ENCODE measurements at regions not wholly inside any gene's neighbourhood (a gene's known extent, or its start where the extent isn't known, plus 50 kb on each side); places are given as distances from the start of the nearest gene placed in this dataset.

DNA sequence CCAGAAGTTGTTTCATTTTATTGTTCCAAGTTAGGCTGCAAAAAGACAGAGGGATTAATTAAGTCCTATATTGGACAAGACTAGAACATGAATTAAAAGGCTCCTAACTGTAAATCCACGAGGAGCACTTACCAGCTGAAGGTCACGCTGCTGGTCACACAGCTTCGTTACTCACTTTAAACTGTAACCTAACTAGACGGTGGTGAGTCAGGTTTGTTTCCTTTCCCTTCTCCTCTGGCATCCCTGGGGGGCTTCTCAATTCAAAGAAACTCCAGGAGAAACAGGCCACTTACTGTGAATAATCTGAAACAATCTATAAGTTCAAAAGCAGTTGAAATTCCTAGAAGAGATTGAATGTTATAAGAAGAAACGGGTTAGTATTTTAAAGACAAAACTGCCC lies 331.4 kb downstream of the BCAT1 start:
- no peak overlapping the region for H3K4me3 Mint-ChIP-seq (ENCODE audit: unreplicated experiment)
- no peaks in the 10 kb centered on the region for H3K9me3 Mint-ChIP-seq (ENCODE audit: unreplicated experiment)
- no peaks in the 10 kb centered on the region for H3K27me3 Mint-ChIP-seq (ENCODE audit: unreplicated experiment)
- H3K4me1 Mint-ChIP-seq (ENCODE audit: unreplicated experiment): no peaks in the 10 kb centered on the region
- H3K36me3 Mint-ChIP-seq (ENCODE audit: low read depth, unreplicated experiment): no peaks in the 10 kb centered on the region
- no peak overlapping the region for H3K27ac Mint-ChIP-seq (ENCODE audit: unreplicated experiment)
- TF ChIP-seq CTCF (IDR thresholded peaks at IDR 0.05; ENCODE audit: unreplicated experiment): no peak
- DNase-seq (ENCODE audit: low spot score): no peak

- Mint-ChIP-seq H3K27me3 (ENCODE audit: unreplicated experiment) (no peaks in the 10 kb centered on the region), H3K9me3 (ENCODE audit: unreplicated experiment) (no peaks in the 10 kb centered on the region), H3K4me1 (ENCODE audit: unreplicated experiment) (no peaks in the 10 kb centered on the region), H3K36me3 (ENCODE audit: low read depth, unreplicated experiment) (no peaks in the 10 kb centered on the region), H3K27ac (ENCODE audit: unreplicated experiment) (no peak overlapping the region), H3K4me3 (ENCODE audit: unreplicated experiment) (no peak overlapping the region)
- DNase-seq (ENCODE audit: low spot score): no peak
- no peak for TF ChIP-seq CTCF (IDR thresholded peaks at IDR 0.05; ENCODE audit: unreplicated experiment)
Observed at GRCh38 chr12:24615967-24616411, 332.9 kb downstream of the BCAT1 start.

DNA sequence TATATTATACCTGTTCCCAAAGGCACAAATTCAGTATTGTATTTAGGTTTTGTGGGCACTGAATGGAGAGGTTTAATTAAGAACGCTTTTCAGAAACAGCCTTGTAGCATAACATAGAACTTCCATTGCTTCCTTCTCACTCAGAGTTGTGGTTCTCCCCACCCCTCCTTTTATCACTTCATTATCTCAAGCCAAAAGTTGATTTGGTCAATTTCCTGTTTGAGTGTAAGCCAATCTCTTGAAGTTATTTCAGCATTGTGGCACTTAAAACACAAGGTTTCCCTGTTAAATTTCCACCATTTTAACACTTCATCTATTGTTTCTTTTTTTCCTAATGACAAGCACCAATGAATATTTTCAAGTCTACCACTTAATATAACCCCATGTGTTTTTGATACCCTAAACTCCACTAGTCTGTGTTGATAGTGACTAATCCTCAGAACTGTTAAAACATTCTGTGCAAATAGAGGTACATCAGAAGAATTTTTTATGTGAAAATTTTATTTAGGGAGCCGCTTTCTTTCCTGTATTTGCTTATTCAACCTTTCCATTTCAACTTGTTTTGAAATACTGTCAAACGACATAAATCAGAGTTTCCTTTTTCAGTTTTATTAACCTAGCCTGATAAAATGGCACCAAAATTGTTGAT lies 340.1 kb downstream of the BCAT1 start:
- Mint-ChIP-seq H3K4me3 (ENCODE audit: unreplicated experiment) (no peak overlapping the region), H3K27me3 (ENCODE audit: unreplicated experiment) (peaks cover 1% of the 10 kb centered on the region), H3K4me1 (ENCODE audit: unreplicated experiment) (no peaks in the 10 kb centered on the region), H3K9me3 (ENCODE audit: unreplicated experiment) (no peaks in the 10 kb centered on the region), H3K27ac (ENCODE audit: unreplicated experiment) (no peak overlapping the region), H3K36me3 (ENCODE audit: low read depth, unreplicated experiment) (no peaks in the 10 kb centered on the region)
- no peak for DNase-seq (ENCODE audit: low spot score)
- TF ChIP-seq CTCF (IDR thresholded peaks at IDR 0.05; ENCODE audit: unreplicated experiment): no peak

DNA sequence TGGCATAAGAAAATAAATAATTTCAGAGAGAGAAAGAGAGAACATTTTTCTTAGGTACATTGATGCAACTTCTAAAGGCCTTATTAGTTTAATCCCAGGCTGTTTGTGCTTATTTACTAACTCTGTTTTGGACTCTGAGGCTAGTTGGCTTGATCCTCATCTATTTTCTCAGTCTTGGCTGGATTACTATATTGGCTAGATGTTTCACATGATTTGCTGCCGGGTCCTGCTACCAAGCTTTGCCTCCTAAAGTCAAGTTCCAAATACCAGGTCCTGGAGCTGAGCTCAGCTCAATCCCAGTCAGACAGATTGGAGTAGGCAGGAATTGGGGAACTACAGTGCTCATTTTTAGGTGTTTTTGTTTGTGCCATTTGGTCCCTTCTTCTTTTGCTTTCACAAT lies 340.8 kb downstream of the BCAT1 start:
- H3K27me3 Mint-ChIP-seq (ENCODE audit: unreplicated experiment): peaks cover 1% of the 10 kb centered on the region
- no peaks in the 10 kb centered on the region for H3K4me1 Mint-ChIP-seq (ENCODE audit: unreplicated experiment)
- H3K36me3 Mint-ChIP-seq (ENCODE audit: low read depth, unreplicated experiment): no peaks in the 10 kb centered on the region
- TF ChIP-seq CTCF (IDR thresholded peaks at IDR 0.05; ENCODE audit: unreplicated experiment): no peak
- H3K4me3 Mint-ChIP-seq (ENCODE audit: unreplicated experiment): no peak overlapping the region
- no peak overlapping the region for H3K27ac Mint-ChIP-seq (ENCODE audit: unreplicated experiment)
- no peaks in the 10 kb centered on the region for H3K9me3 Mint-ChIP-seq (ENCODE audit: unreplicated experiment)
- no peak for DNase-seq (ENCODE audit: low spot score)

DNA sequence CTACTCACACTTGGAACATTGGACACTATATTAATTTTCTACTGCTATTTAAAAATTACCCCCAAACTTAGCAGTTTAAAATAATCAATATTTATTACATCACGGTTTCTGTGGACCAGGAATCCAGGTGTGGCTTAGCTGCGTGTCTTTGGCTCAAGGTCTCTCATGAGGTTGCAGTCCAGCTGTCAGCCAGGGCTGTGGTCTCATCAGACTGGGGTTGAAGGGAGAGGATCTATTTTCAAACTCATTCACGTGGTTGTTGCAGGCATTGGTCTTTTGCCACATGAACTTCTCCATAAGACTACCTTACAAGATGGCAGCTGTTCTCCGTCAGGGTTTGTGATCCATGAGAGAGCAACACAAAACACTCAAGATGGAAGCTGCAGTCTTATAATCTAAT lies 343.0 kb downstream of the BCAT1 start:
- no peak for DNase-seq (ENCODE audit: low spot score)
- H3K4me3 Mint-ChIP-seq (ENCODE audit: unreplicated experiment): no peak overlapping the region
- no peaks in the 10 kb centered on the region for H3K9me3 Mint-ChIP-seq (ENCODE audit: unreplicated experiment)
- peaks cover 1% of the 10 kb centered on the region for H3K27me3 Mint-ChIP-seq (ENCODE audit: unreplicated experiment)
- no peak for TF ChIP-seq CTCF (IDR thresholded peaks at IDR 0.05; ENCODE audit: unreplicated experiment)
- H3K4me1 Mint-ChIP-seq (ENCODE audit: unreplicated experiment): no peaks in the 10 kb centered on the region
- no peaks in the 10 kb centered on the region for H3K36me3 Mint-ChIP-seq (ENCODE audit: low read depth, unreplicated experiment)
- no peak overlapping the region for H3K27ac Mint-ChIP-seq (ENCODE audit: unreplicated experiment)

All from endothelial cell (in vitro differentiated cells).